ENCODE measurements at regions not wholly inside any gene's neighbourhood (a gene's known extent, or its start where the extent isn't known, plus 50 kb on each side); places are given as distances from the start of the nearest gene placed in this dataset.

DNA sequence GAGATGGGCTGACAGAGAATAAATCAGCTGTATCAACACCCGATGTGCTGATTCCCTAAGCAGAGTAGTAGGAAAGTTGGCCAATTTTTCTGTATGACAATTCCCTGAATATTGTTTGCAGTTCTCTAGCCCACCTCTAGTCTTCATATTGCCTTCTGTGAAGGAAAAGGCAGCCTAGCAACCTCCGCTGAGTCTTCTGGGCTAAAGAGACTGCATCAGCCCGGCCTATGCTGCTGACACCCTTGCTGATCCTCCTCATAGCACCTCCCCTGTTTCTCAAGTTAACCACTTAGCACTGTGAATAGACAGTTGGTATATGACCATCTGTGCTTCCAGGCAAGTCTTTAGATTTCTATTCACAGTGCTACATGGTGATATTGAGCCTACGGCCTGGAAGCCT is 161.1 kb upstream of the EGLN3 start (continued):
- TF ChIP-seq KLF1 (tag; IDR thresholded peaks at IDR 0.05) (no peak), KLF16 (IDR thresholded peaks at IDR 0.05) (no peak), BACH1 (tag; IDR thresholded peaks at IDR 0.05) (no peak), ZNF696 (CRISPR knock-in tag; conservative IDR thresholded peaks at IDR 0.05) (no peak), STAG1 (CRISPR knock-in tag; IDR thresholded peaks at IDR 0.05; ENCODE audit: borderline replicate concordance) (no peak), ELF2 (CRISPR knock-in tag; IDR thresholded peaks at IDR 0.05) (no peak)

DNA sequence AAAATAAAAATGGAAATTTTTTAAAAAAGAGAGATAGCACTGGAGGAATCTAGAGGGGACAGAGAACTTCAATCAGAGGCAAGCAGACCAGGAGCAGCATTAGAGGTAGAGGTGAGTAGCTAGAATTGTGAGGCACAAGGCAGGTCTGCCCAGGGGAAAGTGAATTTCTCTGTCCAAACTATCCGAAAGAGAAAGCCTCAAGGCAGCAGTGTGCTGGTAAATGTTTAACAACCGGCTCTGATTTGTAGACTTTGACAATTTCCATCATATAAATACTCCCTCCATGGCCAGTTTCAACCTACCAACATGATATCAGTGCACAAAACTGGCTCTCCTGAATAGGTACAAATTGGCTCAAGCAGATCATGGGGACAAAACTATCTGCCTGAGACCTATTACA is 160.6 kb upstream of the EGLN3 start:
- in situ Hi-C loops (cut with MboI) (no loop called here), intact Hi-C loops (cut with micrococcal nuclease) (loop anchor here (5.0 kb wide), 1 partner anchor 116 kb away; no protein-coding TSS in a partner anchor)
- TF ChIP-seq KAT7 (CRISPR knock-in tag; IDR thresholded peaks at IDR 0.05; ENCODE audit: borderline replicate concordance) = no peak
- TF ChIP-seq PURB (CRISPR knock-in tag; IDR thresholded peaks at IDR 0.05; ENCODE audit: low read depth) = no peak
- no peak for TF ChIP-seq RBM25 (IDR thresholded peaks at IDR 0.05; ENCODE audit: low read depth, low read length, severe bottlenecking)
- no peak for TF ChIP-seq ZEB2 (IDR thresholded peaks at IDR 0.05)
- no peak for TF ChIP-seq FOXJ3 (CRISPR knock-in tag; IDR thresholded peaks at IDR 0.05)
- TF ChIP-seq, protein P1, sequence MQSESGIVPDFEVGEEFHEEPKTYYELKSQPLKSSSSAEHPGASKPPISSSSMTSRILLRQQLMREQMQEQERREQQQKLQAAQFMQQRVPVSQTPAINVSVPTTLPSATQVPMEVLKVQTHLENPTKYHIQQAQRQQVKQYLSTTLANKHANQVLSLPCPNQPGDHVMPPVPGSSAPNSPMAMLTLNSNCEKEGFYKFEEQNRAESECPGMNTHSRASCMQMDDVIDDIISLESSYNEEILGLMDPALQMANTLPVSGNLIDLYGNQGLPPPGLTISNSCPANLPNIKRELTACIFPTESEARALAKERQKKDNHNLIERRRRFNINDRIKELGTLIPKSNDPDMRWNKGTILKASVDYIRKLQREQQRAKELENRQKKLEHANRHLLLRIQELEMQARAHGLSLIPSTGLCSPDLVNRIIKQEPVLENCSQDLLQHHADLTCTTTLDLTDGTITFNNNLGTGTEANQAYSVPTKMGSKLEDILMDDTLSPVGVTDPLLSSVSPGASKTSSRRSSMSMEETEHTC (IDR thresholded peaks at IDR 0.05) = no peak
- no peak for TF ChIP-seq ZNF436 (CRISPR knock-in tag; IDR thresholded peaks at IDR 0.05)
- no peak for TF ChIP-seq LCOR (CRISPR knock-in tag; IDR thresholded peaks at IDR 0.05)
- no peak for TF ChIP-seq ZFP91 (CRISPR knock-in tag; IDR thresholded peaks at IDR 0.05)
- no peak for TF ChIP-seq BRD4 (IDR thresholded peaks at IDR 0.05)
- TF ChIP-seq, protein P2, sequence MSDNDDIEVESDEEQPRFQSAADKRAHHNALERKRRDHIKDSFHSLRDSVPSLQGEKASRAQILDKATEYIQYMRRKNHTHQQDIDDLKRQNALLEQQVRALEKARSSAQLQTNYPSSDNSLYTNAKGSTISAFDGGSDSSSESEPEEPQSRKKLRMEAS (CRISPR knock-in tag; IDR thresholded peaks at IDR 0.05) = no peak
- no peak for TF ChIP-seq GABPB2 (CRISPR knock-in tag; conservative IDR thresholded peaks at IDR 0.05)
- TF ChIP-seq, protein P3, sequence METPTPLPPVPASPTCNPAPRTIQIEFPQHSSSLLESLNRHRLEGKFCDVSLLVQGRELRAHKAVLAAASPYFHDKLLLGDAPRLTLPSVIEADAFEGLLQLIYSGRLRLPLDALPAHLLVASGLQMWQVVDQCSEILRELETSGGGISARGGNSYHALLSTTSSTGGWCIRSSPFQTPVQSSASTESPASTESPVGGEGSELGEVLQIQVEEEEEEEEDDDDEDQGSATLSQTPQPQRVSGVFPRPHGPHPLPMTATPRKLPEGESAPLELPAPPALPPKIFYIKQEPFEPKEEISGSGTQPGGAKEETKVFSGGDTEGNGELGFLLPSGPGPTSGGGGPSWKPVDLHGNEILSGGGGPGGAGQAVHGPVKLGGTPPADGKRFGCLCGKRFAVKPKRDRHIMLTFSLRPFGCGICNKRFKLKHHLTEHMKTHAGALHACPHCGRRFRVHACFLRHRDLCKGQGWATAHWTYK (CRISPR knock-in tag; IDR thresholded peaks at IDR 0.05) = no peak
- no peak for TF ChIP-seq HDAC1 (IDR thresholded peaks at IDR 0.05)
- DNase-seq (ENCODE audit: extremely low read depth in 1 of 4, low spot score in 3 of 4) = no peak
- Histone ChIP-seq H3K79me2 (ENCODE audit: control insufficient read depth, insufficient read depth, low read length) (no peaks in the 10 kb centered on the region), H3K4me2 (ENCODE audit: insufficient read depth, low read length) (no peak overlapping the region), H3K4me1 (replicated peaks in 1 of 2; ENCODE audit: control insufficient read depth in 2 of 2, insufficient read depth in 2 of 2, low read length in 2 of 2) (no peaks in the 10 kb centered on the region; a peak in 2 of 5 replicates), H3K9ac (ENCODE audit: insufficient read depth in 1 of 2, low read depth in 2 of 2, low read length in 2 of 2) (no peak overlapping the region), H2AFZ (ENCODE audit: low read depth, low read length) (no peak overlapping the region), H3K27me3 (ENCODE audit: control insufficient read depth in 2 of 2, insufficient read depth in 2 of 2, low read length in 2 of 2) (0 out of 5 replicates have a peak, but pooled peaks cover 0 to 2% of the 10 kb centered on the region in 2 experiments), H3K9me3 (replicated peaks; ENCODE audit: control insufficient read depth, insufficient read depth, low read depth, low read length) (no peaks in the 10 kb centered on the region), H3K4me3 (no peak overlapping the region), H3K36me3 (ENCODE audit: control insufficient read depth, insufficient read depth, low read length) (no peaks in the 10 kb centered on the region), H3K27ac (ENCODE audit: extremely low read depth, low read depth, low read length) (no peak overlapping the region), H4K20me1 (replicated peaks; ENCODE audit: control insufficient read depth, insufficient read depth, low read length) (no peaks in the 10 kb centered on the region), H3K9me1 (ENCODE audit: control insufficient read depth, insufficient read depth, low read length) (no peaks in the 10 kb centered on the region)
- 7% methylated on average over 2 of the region's 2 CpGs for WGBS (ENCODE audit: insufficient coverage, low coverage, missing lambda C conversion rate)
- no peak for FAIRE-seq
- POLR2A ChIA-PET = no interaction called here
- CTCF ChIA-PET (ENCODE audit: low intra/inter-chr PET ratio) = no interaction called here
- no TSS peak for BruUV-seq (replicated peaks)
- no peak for ATAC-seq

All from K562 (cell line).